PC-9 (cell line): ENCODE measurements at regions not wholly inside any gene's neighbourhood (a gene's known extent, or its start where the extent isn't known, plus 50 kb on each side); places are given as distances from the start of the nearest gene placed in this dataset.

Source experiments
- BruUV-seq: library from RNA; stranded (reverse); fragments of 400-500 nt; replicated peaks from 2 replicates; lab custom pipeline; 2021; lab: Mats Ljungman, UMichigan
- CTCF ChIA-PET: fragments of 300-600 bp; sonication (Branson Sonifier 250); formaldehyde crosslinking; loops from one replicate; lab custom pipeline; 2022; ENCODE audit warnings: antibody characterized with exemption; lab: Charles Lee
- POLR2A ChIA-PET: fragments of 300-600 bp; sonication (Branson Sonifier 250); formaldehyde crosslinking; loops from one replicate; lab custom pipeline; 2022; ENCODE audit warnings: antibody characterized with exemption; ENCODE audit not compliant: unreplicated experiment; lab: Charles Lee
- DNase-seq, 2 experiments: peaks; one replicate each; pipeline versions ENCODE4 v3.0.0 to v3.0.0-alpha.2; 2015 to 2022; ENCODE audit warnings: mixed read lengths in 1 of 2
- H2AFZ ChIP-seq: fragments of 200-600 bp; sonication (generic); 2 replicates; pipeline ENCODE4 v1.8.1; 2017; ENCODE audit warnings: antibody characterized with exemption
- H3F3A ChIP-seq: fragments of 200-600 bp; sonication (generic); 2 replicates; pipeline ENCODE4 v1.8.1; 2017; ENCODE audit warnings: antibody characterized with exemption, mild to moderate bottlenecking, low read depth; ENCODE audit not compliant: insufficient read depth
- H3K27ac ChIP-seq: fragments of 200-600 bp; sonication (generic); 2 replicates; pipeline ENCODE4 v1.6.1; 2016; ENCODE audit warnings: mixed run types
- H3K27me3 ChIP-seq: fragments of 200-600 bp; sonication (generic); 2 replicates; pipeline ENCODE4 v1.6.1; 2016; ENCODE audit warnings: low read depth, mixed run types; ENCODE audit not compliant: insufficient read depth
- H3K36me3 ChIP-seq: fragments of 200-600 bp; sonication (generic); 2 replicates; pipeline ENCODE4 v1.6.1; 2016; ENCODE audit warnings: low read depth, mixed run types
- H3K4me1 ChIP-seq: fragments of 200-600 bp; sonication (generic); replicated peaks from 2 replicates; pipeline ENCODE4 v1.6.1; 2016; ENCODE audit warnings: mixed run types; ENCODE audit not compliant: insufficient read depth
- H3K4me2 ChIP-seq: fragments of 200-600 bp; sonication (generic); 2 replicates; pipeline ENCODE4 v1.6.1; 2017; ENCODE audit warnings: mixed run types
- H3K4me3 ChIP-seq: fragments of 200-600 bp; sonication (generic); 2 replicates; pipeline ENCODE4 v1.6.1; 2016; ENCODE audit warnings: mixed run types
- H3K79me2 ChIP-seq: fragments of 200-600 bp; sonication (generic); 2 replicates; pipeline ENCODE4 v1.6.1; 2017; ENCODE audit warnings: low read depth, mixed run types
- H3K9me2 ChIP-seq: fragments of 200-600 bp; sonication (generic); 2 replicates; pipeline ENCODE4 v1.8.1; 2017; ENCODE audit warnings: mild to moderate bottlenecking; ENCODE audit not compliant: insufficient read depth
- H3K9me3 ChIP-seq: fragments of 200-600 bp; sonication (generic); 2 replicates; pipeline ENCODE4 v1.8.1; 2016; ENCODE audit warnings: low read depth; ENCODE audit not compliant: insufficient read depth
- H4K20me1 ChIP-seq: fragments of 200-600 bp; sonication (generic); 2 replicates; pipeline ENCODE4 v1.8.1; 2017; ENCODE audit not compliant: insufficient read depth
- CTCF ChIP-seq: fragments of 200-600 bp; sonication (generic); conservative IDR thresholded peaks from 2 replicates; pipeline ENCODE4 v1.6.1; 2017; ENCODE audit warnings: mixed run types, antibody characterized with exemption, mild to moderate bottlenecking, moderate library complexity
- EZH2 ChIP-seq: fragments of 200-600 bp; sonication (generic); IDR thresholded peaks from 2 replicates; pipeline ENCODE4 v1.8.0; 2017; ENCODE audit warnings: antibody characterized with exemption, low read depth
- intact Hi-C: fragments of 100-400 bp; cut with micrococcal nuclease; formaldehyde crosslinking; loops from one replicate; pipeline ENCODE4 v1.10.0; 2022; ENCODE audit not compliant: unreplicated experiment

- no TSS peak for BruUV-seq
- POLR2A ChIA-PET = no interaction called here
- TF ChIP-seq EZH2 (no peak), CTCF (no peak)
- Histone ChIP-seq H3K27me3 (no peaks in the 10 kb centered on the region), H3K27ac (no peak overlapping the region), H2AFZ (no peak overlapping the region), H3K9me3 (no peaks in the 10 kb centered on the region), H3K4me2 (no peak overlapping the region), H3K4me1 (no peaks in the 10 kb centered on the region), H3K79me2 (no peaks in the 10 kb centered on the region), H3K9me2 (no peaks in the 10 kb centered on the region; the same call in 1 of the 2 replicates), H4K20me1 (no peaks in the 10 kb centered on the region), H3K4me3 (no peak overlapping the region), H3K36me3 (no peaks in the 10 kb centered on the region), H3F3A (no peaks in the 10 kb centered on the region)
- intact Hi-C loops = no loop called here
- DNase-seq = no peak
- CTCF ChIA-PET = interaction anchor here (0.5 kb wide), 1 partner anchor 1395 kb away, joined by 3 read pairs; no protein-coding TSS in a partner anchor
These were observed 2884.6 kb upstream of the PCDH20 start for GRCh38 chr13:64300239-64300638.

- BruUV-seq = no TSS peak
- Histone ChIP-seq H3K9me2 (no peaks in the 10 kb centered on the region; the same call in 1 of the 2 replicates), H3K27ac (no peak overlapping the region), H3K79me2 (no peaks in the 10 kb centered on the region), H2AFZ (no peak overlapping the region), H3K9me3 (no peaks in the 10 kb centered on the region), H4K20me1 (no peaks in the 10 kb centered on the region), H3F3A (no peaks in the 10 kb centered on the region), H3K4me3 (no peak overlapping the region), H3K4me2 (no peak overlapping the region), H3K36me3 (no peaks in the 10 kb centered on the region), H3K4me1 (peaks cover 10% of the 10 kb centered on the region; the same call in 1 of the 2 replicates), H3K27me3 (no peaks in the 10 kb centered on the region)
- intact Hi-C loops = no loop called here
- TF ChIP-seq EZH2 (no peak), CTCF (no peak)
- DNase-seq = no peak
- POLR2A ChIA-PET = no interaction called here
- CTCF ChIA-PET = no interaction called here
These were observed 2878.3 kb upstream of the PCDH20 start for GRCh38 chr13:64293923-64294322.

GRCh38 chr13:64289702-64290101 is 2874.1 kb upstream of the PCDH20 start:
- ChIA-PET CTCF (interaction anchor here (0.5 kb wide), 1 partner anchor 1000 kb away, joined by 3 read pairs; no protein-coding TSS in a partner anchor), POLR2A (no interaction called here)
- DNase-seq = no peak
- H3K4me1 ChIP-seq = peaks cover 10% of the 10 kb centered on the region; the same call in 1 of the 2 replicates
- no peaks in the 10 kb centered on the region for H3K9me2 ChIP-seq
- H2AFZ ChIP-seq = no peak overlapping the region
- no peaks in the 10 kb centered on the region for H3K27me3 ChIP-seq
- no TSS peak for BruUV-seq
- no peaks in the 10 kb centered on the region for H3K36me3 ChIP-seq
- H3K9me3 ChIP-seq = no peaks in the 10 kb centered on the region
- no peaks in the 10 kb centered on the region for H4K20me1 ChIP-seq
- no peak overlapping the region for H3K4me3 ChIP-seq
- no peak overlapping the region for H3K4me2 ChIP-seq
- intact Hi-C loops = no loop called here
- no peak overlapping the region for H3K27ac ChIP-seq
- TF ChIP-seq CTCF = no peak
- H3F3A ChIP-seq = no peaks in the 10 kb centered on the region
- no peaks in the 10 kb centered on the region for H3K79me2 ChIP-seq
